ENCODE measurements at regions not wholly inside any gene's neighbourhood (a gene's known extent, or its start where the extent isn't known, plus 50 kb on each side); places are given as distances from the start of the nearest gene placed in this dataset. TPM values are rescaled to one million over a fixed set of nuclear protein-coding genes. Genes with fewer than 3 reads are reported as not detected.

Small RNA genes in the stretch of these regions (small RNA-seq; reads per million reads assigned to genes)
- gene RF00012 (ENCODE audit: low read depth): not detected
- gene RNA5SP62 (ENCODE audit: low read depth): not detected
- gene RNA5SP63 (ENCODE audit: low read depth): not detected
- gene RNU5F-6P (ENCODE audit: low read depth): not detected

Measured in mesenchymal stem cell (in vitro differentiated cells and primary cell).